MCF 10A (cell line): ENCODE measurements at regions not wholly inside any gene's neighbourhood (a gene's known extent, or its start where the extent isn't known, plus 50 kb on each side); places are given as distances from the start of the nearest gene placed in this dataset.

Experiments
- BruUV-seq: library from RNA; stranded (reverse); fragments of 400-500 nt; replicated peaks from 2 replicates; lab custom pipeline; 2021; lab: Mats Ljungman, UMichigan
- CTCF ChIA-PET: fragments of 300-600 bp; sonication (Branson Sonifier 250); formaldehyde crosslinking; extraction: SDS; loops from one replicate; lab custom pipeline; 2021; ENCODE audit warnings: antibody characterized with exemption, inconsistent platforms; lab: Yijun Ruan, JAX
- POLR2A ChIA-PET: fragments of 300-600, 350-650 bp; sonication (Branson Sonifier 250); formaldehyde crosslinking; extraction: SDS; loops from one replicate; lab custom pipeline; 2020; ENCODE audit warnings: antibody characterized with exemption, inconsistent platforms; lab: Yijun Ruan, JAX
- DNase-seq: peaks from one replicate; pipeline ENCODE4 v3.0.0-alpha.2; 2018; ENCODE audit not compliant: unreplicated experiment
- H3K27ac Mint-ChIP-seq: one replicate; pipeline ENCODE4 v1.8.0; 2022; ENCODE audit warnings: mild to moderate bottlenecking, low read depth, mixed read lengths; ENCODE audit not compliant: unreplicated experiment
- H3K27me3 Mint-ChIP-seq: one replicate; pipeline ENCODE4 v1.8.0; 2022; ENCODE audit warnings: mixed read lengths; ENCODE audit not compliant: insufficient read depth, unreplicated experiment
- H3K36me3 Mint-ChIP-seq: one replicate; pipeline ENCODE4 v1.8.0; 2022; ENCODE audit warnings: mild to moderate bottlenecking, moderate library complexity, mixed read lengths; ENCODE audit not compliant: insufficient read depth, unreplicated experiment
- H3K4me1 Mint-ChIP-seq: one replicate; pipeline ENCODE4 v1.8.0; 2022; ENCODE audit warnings: mixed read lengths; ENCODE audit not compliant: insufficient read depth, unreplicated experiment
- H3K4me3 Mint-ChIP-seq: one replicate; pipeline ENCODE4 v1.8.0; 2022; ENCODE audit warnings: mild to moderate bottlenecking, moderate library complexity, mixed read lengths; ENCODE audit not compliant: unreplicated experiment
- H3K9me3 Mint-ChIP-seq: one replicate; pipeline ENCODE4 v1.8.0; 2022; ENCODE audit warnings: mixed read lengths; ENCODE audit not compliant: unreplicated experiment
- intact Hi-C: fragments of 100-400 bp; cut with micrococcal nuclease; formaldehyde crosslinking; loops from 2 replicates; pipeline ENCODE4 v1.14.1; 2022
- TF ChIP-seq, protein P1 (sequence below): fragments of 200-600 bp; IDR thresholded peaks from one replicate; pipeline ENCODE4 v1.8.0; 2022; ENCODE audit warnings: antibody characterized with exemption, mild to moderate bottlenecking; ENCODE audit not compliant: unreplicated experiment

- no peak for DNase-seq
- Mint-ChIP-seq H3K4me3 (no peak overlapping the region), H3K9me3 (peaks cover 31% of the 10 kb centered on the region), H3K36me3 (no peaks in the 10 kb centered on the region), H3K27ac (no peak overlapping the region), H3K27me3 (no peaks in the 10 kb centered on the region), H3K4me1 (no peaks in the 10 kb centered on the region)
- POLR2A ChIA-PET, result no interaction called here
- CTCF ChIA-PET, result no interaction called here
- TF ChIP-seq, protein P1, sequence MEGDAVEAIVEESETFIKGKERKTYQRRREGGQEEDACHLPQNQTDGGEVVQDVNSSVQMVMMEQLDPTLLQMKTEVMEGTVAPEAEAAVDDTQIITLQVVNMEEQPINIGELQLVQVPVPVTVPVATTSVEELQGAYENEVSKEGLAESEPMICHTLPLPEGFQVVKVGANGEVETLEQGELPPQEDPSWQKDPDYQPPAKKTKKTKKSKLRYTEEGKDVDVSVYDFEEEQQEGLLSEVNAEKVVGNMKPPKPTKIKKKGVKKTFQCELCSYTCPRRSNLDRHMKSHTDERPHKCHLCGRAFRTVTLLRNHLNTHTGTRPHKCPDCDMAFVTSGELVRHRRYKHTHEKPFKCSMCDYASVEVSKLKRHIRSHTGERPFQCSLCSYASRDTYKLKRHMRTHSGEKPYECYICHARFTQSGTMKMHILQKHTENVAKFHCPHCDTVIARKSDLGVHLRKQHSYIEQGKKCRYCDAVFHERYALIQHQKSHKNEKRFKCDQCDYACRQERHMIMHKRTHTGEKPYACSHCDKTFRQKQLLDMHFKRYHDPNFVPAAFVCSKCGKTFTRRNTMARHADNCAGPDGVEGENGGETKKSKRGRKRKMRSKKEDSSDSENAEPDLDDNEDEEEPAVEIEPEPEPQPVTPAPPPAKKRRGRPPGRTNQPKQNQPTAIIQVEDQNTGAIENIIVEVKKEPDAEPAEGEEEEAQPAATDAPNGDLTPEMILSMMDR, result no peak
- no TSS peak for BruUV-seq
- intact Hi-C loops, result no loop called here
These were observed 152.7 kb downstream of the ADCYAP1 start for GRCh38 chr18:1057367-1057766.

DNA sequence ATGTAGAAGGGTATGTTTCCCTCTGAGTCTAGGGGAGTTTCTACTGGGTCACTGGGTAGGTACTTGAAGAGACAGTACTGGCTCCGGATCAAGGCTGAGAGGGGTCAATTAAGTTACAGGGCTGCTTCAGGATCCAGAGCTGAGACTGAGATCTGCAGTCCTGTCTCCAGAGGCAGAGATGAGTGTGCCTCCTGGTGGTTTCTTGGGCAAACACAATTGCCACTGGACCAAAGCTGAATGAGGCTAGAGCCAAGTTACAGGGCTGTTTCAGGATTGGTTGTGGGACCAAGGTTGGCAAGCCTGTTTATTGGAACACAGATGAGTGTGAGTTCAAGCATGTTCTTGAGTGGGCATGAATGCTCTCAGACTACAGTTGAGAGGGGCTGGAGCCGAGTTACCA is 157.9 kb downstream of the ADCYAP1 start:
- Mint-ChIP-seq H3K4me3 (no peak overlapping the region), H3K27ac (no peak overlapping the region), H3K36me3 (no peaks in the 10 kb centered on the region), H3K27me3 (no peaks in the 10 kb centered on the region), H3K9me3 (peaks cover 23% of the 10 kb centered on the region), H3K4me1 (no peaks in the 10 kb centered on the region)
- TF ChIP-seq, protein P1, result no peak
- intact Hi-C loops, result no loop called here
- CTCF ChIA-PET, result no interaction called here
- no TSS peak for BruUV-seq
- no peak for DNase-seq
- POLR2A ChIA-PET, result no interaction called here

- TF ChIP-seq, protein P1, result no peak
- no peak for DNase-seq
- H3K27me3 Mint-ChIP-seq, result no peaks in the 10 kb centered on the region
- ChIA-PET CTCF (interaction anchor here (0.5 kb wide), 1 partner anchor 1459 kb away, joined by 5 read pairs; no protein-coding TSS in a partner anchor), POLR2A (no interaction called here)
- intact Hi-C loops, result no loop called here
- H3K27ac Mint-ChIP-seq, result no peak overlapping the region
- H3K4me3 Mint-ChIP-seq, result no peak overlapping the region
- no TSS peak for BruUV-seq
- H3K9me3 Mint-ChIP-seq, result peaks cover 6% of the 10 kb centered on the region
- no peaks in the 10 kb centered on the region for H3K36me3 Mint-ChIP-seq
- H3K4me1 Mint-ChIP-seq, result no peaks in the 10 kb centered on the region
These were observed 170.7 kb downstream of the ADCYAP1 start for GRCh38 chr18:1075322-1075721.

GRCh38 chr18:1075876-1076275 is 171.2 kb downstream of the ADCYAP1 start:
- no peak for DNase-seq
- TF ChIP-seq, protein P1, result no peak
- no peaks in the 10 kb centered on the region for H3K36me3 Mint-ChIP-seq
- intact Hi-C loops, result no loop called here
- H3K27ac Mint-ChIP-seq, result no peak overlapping the region
- ChIA-PET CTCF (interaction anchor here (0.6 kb wide), 2 partner anchors 16 to 184 kb away, joined by 3 read pairs; no protein-coding TSS in a partner anchor), POLR2A (no interaction called here)
- H3K9me3 Mint-ChIP-seq, result peaks cover 6% of the 10 kb centered on the region
- BruUV-seq, result no TSS peak
- H3K4me3 Mint-ChIP-seq, result no peak overlapping the region
- H3K27me3 Mint-ChIP-seq, result no peaks in the 10 kb centered on the region
- no peaks in the 10 kb centered on the region for H3K4me1 Mint-ChIP-seq
